ENCODE measurements at regions not wholly inside any gene's neighbourhood (a gene's known extent, or its start where the extent isn't known, plus 50 kb on each side); places are given as distances from the start of the nearest gene placed in this dataset.

DNA sequence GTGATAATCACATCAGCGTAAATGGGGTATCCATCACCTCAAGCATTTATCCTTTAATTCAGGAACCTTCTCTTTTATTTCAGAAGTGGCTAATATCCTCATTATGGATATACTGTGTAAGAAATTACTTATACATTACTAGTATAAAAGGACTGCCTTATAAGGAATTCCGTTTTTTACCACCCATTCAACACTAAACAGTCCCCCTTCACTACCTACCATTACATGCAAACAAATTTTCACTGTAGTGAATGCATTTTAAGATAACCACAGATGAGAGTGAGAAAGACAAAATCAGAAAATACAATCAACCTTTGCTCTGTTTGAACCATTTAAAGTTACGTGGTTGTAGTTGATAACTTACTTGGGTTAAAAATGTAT, 551.2 kb downstream of the RNF144A start:
- TF ChIP-seq, protein P1, sequence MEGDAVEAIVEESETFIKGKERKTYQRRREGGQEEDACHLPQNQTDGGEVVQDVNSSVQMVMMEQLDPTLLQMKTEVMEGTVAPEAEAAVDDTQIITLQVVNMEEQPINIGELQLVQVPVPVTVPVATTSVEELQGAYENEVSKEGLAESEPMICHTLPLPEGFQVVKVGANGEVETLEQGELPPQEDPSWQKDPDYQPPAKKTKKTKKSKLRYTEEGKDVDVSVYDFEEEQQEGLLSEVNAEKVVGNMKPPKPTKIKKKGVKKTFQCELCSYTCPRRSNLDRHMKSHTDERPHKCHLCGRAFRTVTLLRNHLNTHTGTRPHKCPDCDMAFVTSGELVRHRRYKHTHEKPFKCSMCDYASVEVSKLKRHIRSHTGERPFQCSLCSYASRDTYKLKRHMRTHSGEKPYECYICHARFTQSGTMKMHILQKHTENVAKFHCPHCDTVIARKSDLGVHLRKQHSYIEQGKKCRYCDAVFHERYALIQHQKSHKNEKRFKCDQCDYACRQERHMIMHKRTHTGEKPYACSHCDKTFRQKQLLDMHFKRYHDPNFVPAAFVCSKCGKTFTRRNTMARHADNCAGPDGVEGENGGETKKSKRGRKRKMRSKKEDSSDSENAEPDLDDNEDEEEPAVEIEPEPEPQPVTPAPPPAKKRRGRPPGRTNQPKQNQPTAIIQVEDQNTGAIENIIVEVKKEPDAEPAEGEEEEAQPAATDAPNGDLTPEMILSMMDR (IDR thresholded peaks at IDR 0.05; ENCODE audit: low read length) = no peak
- TF ChIP-seq EZH2phosphoT487 (IDR thresholded peaks at IDR 0.05; ENCODE audit: low read length) (no peak), EZH2 (optimal IDR thresholded peaks at IDR 0.05; ENCODE audit: low read depth, low read length) (no peak)
